Chondrocyte (in vitro differentiated cells): ENCODE measurements at regions not wholly inside any gene's neighbourhood (a gene's known extent, or its start where the extent isn't known, plus 50 kb on each side); places are given as distances from the start of the nearest gene placed in this dataset.
"Not testable (repeated sequence)": the region's sequence is repeated elsewhere in the genome, so short reads cannot be mapped to it uniquely, and the experiment has no call there.

Experiments used
- DNase-seq: peaks from one replicate; pipeline ENCODE4 v3.0.0; 2021; ENCODE audit warnings: mixed read lengths, low spot score
- H3K27ac Mint-ChIP-seq: one replicate; pipeline ENCODE4 v1.8.0; 2021; ENCODE audit warnings: mild to moderate bottlenecking, moderate library complexity, mixed read lengths; ENCODE audit not compliant: unreplicated experiment
- H3K27me3 Mint-ChIP-seq: 2 replicates; pipeline ENCODE4 v1.8.0; 2021; ENCODE audit warnings: low read depth, mixed read lengths
- H3K36me3 Mint-ChIP-seq: 2 replicates; pipeline ENCODE4 v1.8.0; 2021; ENCODE audit warnings: low read depth, mixed read lengths
- H3K4me1 Mint-ChIP-seq: 2 replicates; pipeline ENCODE4 v1.8.0; 2021; ENCODE audit warnings: low read depth, mild to moderate bottlenecking, mixed read lengths
- H3K4me3 Mint-ChIP-seq: one replicate; pipeline ENCODE4 v1.8.0; 2021; ENCODE audit warnings: mild to moderate bottlenecking, moderate library complexity, mixed read lengths; ENCODE audit not compliant: unreplicated experiment
- H3K9me3 Mint-ChIP-seq: 2 replicates; pipeline ENCODE4 v1.8.0; 2021; ENCODE audit warnings: low read depth, mixed read lengths
- CTCF ChIP-seq: fragments of 200-600 bp; sonication (generic); IDR thresholded peaks from 2 replicates; pipeline ENCODE4 v1.5.0; 2021; ENCODE audit warnings: antibody characterized with exemption, mild to moderate bottlenecking, moderate library complexity

GRCh38 chr9:124137944-124138335 is 119.8 kb upstream of the NEK6 start:
- Mint-ChIP-seq H3K4me1 (peaks cover 10% of the 10 kb centered on the region), H3K27ac (no peak overlapping the region), H3K9me3 (no peaks in the 10 kb centered on the region), H3K27me3 (no peaks in the 10 kb centered on the region), H3K4me3 (no peak overlapping the region), H3K36me3 (no peaks in the 10 kb centered on the region)
- TF ChIP-seq CTCF: no peak
- DNase-seq: no peak

GRCh38 chr9:124139001-124139400 is 118.7 kb upstream of the NEK6 start:
- Mint-ChIP-seq H3K4me3 (no peak overlapping the region), H3K9me3 (no peaks in the 10 kb centered on the region), H3K27me3 (no peaks in the 10 kb centered on the region), H3K36me3 (no peaks in the 10 kb centered on the region), H3K27ac (no peak overlapping the region), H3K4me1 (peaks cover 18% of the 10 kb centered on the region)
- no peak for DNase-seq
- no peak for TF ChIP-seq CTCF

- Mint-ChIP-seq H3K27ac (no peak overlapping the region), H3K27me3 (no peaks in the 10 kb centered on the region), H3K4me3 (no peak overlapping the region), H3K4me1 (peaks cover 19% of the 10 kb centered on the region), H3K36me3 (no peaks in the 10 kb centered on the region), H3K9me3 (no peaks in the 10 kb centered on the region)
- no peak for DNase-seq
- no peak for TF ChIP-seq CTCF
Measured at GRCh38 chr9:124140941-124141568, 116.7 kb upstream of the NEK6 start.

- H3K36me3 Mint-ChIP-seq, H3K27me3 Mint-ChIP-seq, DNase-seq, H3K27ac Mint-ChIP-seq, H3K9me3 Mint-ChIP-seq, H3K4me3 Mint-ChIP-seq: not testable (repeated sequence)
- peaks cover 12% of the 10 kb centered on the region for H3K4me1 Mint-ChIP-seq
Measured at GRCh38 chr9:124144561-124145123, 113.1 kb upstream of the NEK6 start.

GRCh38 chr9:124146031-124146561 is 111.7 kb upstream of the NEK6 start:
- no peak for TF ChIP-seq CTCF
- H3K4me3 Mint-ChIP-seq: no peak overlapping the region

GRCh38 chr9:124149992-124150391 is 107.8 kb upstream of the NEK6 start:
- Mint-ChIP-seq H3K4me3 (no peak overlapping the region), H3K36me3 (peaks cover 4% of the 10 kb centered on the region)

More at GRCh38 chr9:124146031-124146561, 111.7 kb upstream of the NEK6 start:
- no peak for DNase-seq
- Mint-ChIP-seq H3K9me3 (peaks cover 3% of the 10 kb centered on the region), H3K27ac (no peak overlapping the region), H3K4me1 (peaks cover 12% of the 10 kb centered on the region), H3K36me3 (no peaks in the 10 kb centered on the region), H3K27me3 (peaks cover 17% of the 10 kb centered on the region)

More at GRCh38 chr9:124149992-124150391, 107.8 kb upstream of the NEK6 start:
- no peak for DNase-seq
- peaks cover 3% of the 10 kb centered on the region for H3K9me3 Mint-ChIP-seq
- TF ChIP-seq CTCF: no peak
- H3K27me3 Mint-ChIP-seq: peaks cover 37% of the 10 kb centered on the region
- H3K27ac Mint-ChIP-seq: no peak overlapping the region
- H3K4me1 Mint-ChIP-seq: no peaks in the 10 kb centered on the region
